ENCODE measurements at regions not wholly inside any gene's neighbourhood (a gene's known extent, or its start where the extent isn't known, plus 50 kb on each side); places are given as distances from the start of the nearest gene placed in this dataset.

- DNase-seq (no peak), ATAC-seq (no peak)
- TF ChIP-seq CTCF (IDR thresholded peaks at IDR 0.05 in 4 of 5, conservative IDR thresholded peaks at IDR 0.05 in 1 of 5) (no peak), POLR2A (IDR thresholded peaks at IDR 0.05) (no peak)
- no peaks in the 10 kb centered on the region for H3K27me3 ChIP-seq
- no peaks in the 10 kb centered on the region for H3K9me3 ChIP-seq
- H3K27ac ChIP-seq, result no peak overlapping the region
- no peaks in the 10 kb centered on the region for H3K36me3 ChIP-seq
- in situ Hi-C loops (cut with MboI; ENCODE audit: low sequenced_read_pairs in 4 of 4), result no loop called here
- intact Hi-C loops (cut with DNase I; ENCODE audit: low total_unique reads), result no loop called here
- no peak overlapping the region for H3K4me3 ChIP-seq
- H3K4me1 ChIP-seq, result no peaks in the 10 kb centered on the region
These were observed 875.8 kb upstream of the KCND2 start for GRCh38 chr7:119397156-119397555.

- no peaks in the 10 kb centered on the region for H3K9me3 ChIP-seq
- no peak overlapping the region for H3K27ac ChIP-seq
- in situ Hi-C loops (cut with MboI; ENCODE audit: low sequenced_read_pairs in 4 of 4) (no loop called here), intact Hi-C loops (cut with DNase I; ENCODE audit: low total_unique reads) (no loop called here)
- no peaks in the 10 kb centered on the region for H3K27me3 ChIP-seq
- no peak overlapping the region for H3K4me3 ChIP-seq
- no peaks in the 10 kb centered on the region for H3K4me1 ChIP-seq
- TF ChIP-seq CTCF (IDR thresholded peaks at IDR 0.05 in 4 of 5, conservative IDR thresholded peaks at IDR 0.05 in 1 of 5) (no peak), POLR2A (IDR thresholded peaks at IDR 0.05) (no peak)
- no peaks in the 10 kb centered on the region for H3K36me3 ChIP-seq
- DNase-seq, result no peak
- no peak for ATAC-seq
These were observed 864.4 kb upstream of the KCND2 start for GRCh38 chr7:119408596-119408995.

- no peak for ATAC-seq
- in situ Hi-C loops (cut with MboI; ENCODE audit: low sequenced_read_pairs in 4 of 4), result no loop called here
These were observed 859.6 kb upstream of the KCND2 start for GRCh38 chr7:119413314-119413805.

GRCh38 chr7:119415682-119416081 is 857.3 kb upstream of the KCND2 start:
- no peak for DNase-seq
- H3K4me3 ChIP-seq, result no peak overlapping the region
- in situ Hi-C loops (cut with MboI; ENCODE audit: low sequenced_read_pairs in 4 of 4), result no loop called here
- no peaks in the 10 kb centered on the region for H3K4me1 ChIP-seq
- intact Hi-C loops (cut with DNase I; ENCODE audit: low total_unique reads), result no loop called here
- no peaks in the 10 kb centered on the region for H3K9me3 ChIP-seq
- no peak for ATAC-seq
- no peak for TF ChIP-seq POLR2A (IDR thresholded peaks at IDR 0.05)
- TF ChIP-seq CTCF (IDR thresholded peaks at IDR 0.05 in 4 of 5, conservative IDR thresholded peaks at IDR 0.05 in 1 of 5), result no peak
- no peak overlapping the region for H3K27ac ChIP-seq
- no peaks in the 10 kb centered on the region for H3K36me3 ChIP-seq
- no peaks in the 10 kb centered on the region for H3K27me3 ChIP-seq

More at GRCh38 chr7:119413314-119413805, 859.6 kb upstream of the KCND2 start:
- H3K4me3 ChIP-seq, result no peak overlapping the region
- no peaks in the 10 kb centered on the region for H3K9me3 ChIP-seq
- no peaks in the 10 kb centered on the region for H3K27me3 ChIP-seq
- intact Hi-C loops (cut with DNase I; ENCODE audit: low total_unique reads), result no loop called here
- H3K4me1 ChIP-seq, result no peaks in the 10 kb centered on the region
- TF ChIP-seq POLR2A (IDR thresholded peaks at IDR 0.05) (no peak), CTCF (IDR thresholded peaks at IDR 0.05 in 4 of 5, conservative IDR thresholded peaks at IDR 0.05 in 1 of 5) (no peak)
- no peak overlapping the region for H3K27ac ChIP-seq
- DNase-seq, result no peak
- H3K36me3 ChIP-seq, result no peaks in the 10 kb centered on the region

- Histone ChIP-seq H3K9me3 (no peaks in the 10 kb centered on the region), H3K27ac (no peak overlapping the region), H3K4me3 (no peak overlapping the region), H3K36me3 (no peaks in the 10 kb centered on the region), H3K4me1 (no peaks in the 10 kb centered on the region), H3K27me3 (no peaks in the 10 kb centered on the region)
- DNase-seq (no peak), ATAC-seq (no peak)
- in situ Hi-C loops (cut with MboI; ENCODE audit: low sequenced_read_pairs in 4 of 4) (no loop called here), intact Hi-C loops (cut with DNase I; ENCODE audit: low total_unique reads) (no loop called here)
- TF ChIP-seq POLR2A (IDR thresholded peaks at IDR 0.05) (no peak), CTCF (IDR thresholded peaks at IDR 0.05 in 4 of 5, conservative IDR thresholded peaks at IDR 0.05 in 1 of 5) (no peak)
These were observed 851.3 kb upstream of the KCND2 start for GRCh38 chr7:119421657-119422056.

Data from gastrocnemius medialis (tissue), 4 donors.